ENCODE measurements at regions not wholly inside any gene's neighbourhood (a gene's known extent, or its start where the extent isn't known, plus 50 kb on each side); places are given as distances from the start of the nearest gene placed in this dataset.

- TF ChIP-seq, protein P1, sequence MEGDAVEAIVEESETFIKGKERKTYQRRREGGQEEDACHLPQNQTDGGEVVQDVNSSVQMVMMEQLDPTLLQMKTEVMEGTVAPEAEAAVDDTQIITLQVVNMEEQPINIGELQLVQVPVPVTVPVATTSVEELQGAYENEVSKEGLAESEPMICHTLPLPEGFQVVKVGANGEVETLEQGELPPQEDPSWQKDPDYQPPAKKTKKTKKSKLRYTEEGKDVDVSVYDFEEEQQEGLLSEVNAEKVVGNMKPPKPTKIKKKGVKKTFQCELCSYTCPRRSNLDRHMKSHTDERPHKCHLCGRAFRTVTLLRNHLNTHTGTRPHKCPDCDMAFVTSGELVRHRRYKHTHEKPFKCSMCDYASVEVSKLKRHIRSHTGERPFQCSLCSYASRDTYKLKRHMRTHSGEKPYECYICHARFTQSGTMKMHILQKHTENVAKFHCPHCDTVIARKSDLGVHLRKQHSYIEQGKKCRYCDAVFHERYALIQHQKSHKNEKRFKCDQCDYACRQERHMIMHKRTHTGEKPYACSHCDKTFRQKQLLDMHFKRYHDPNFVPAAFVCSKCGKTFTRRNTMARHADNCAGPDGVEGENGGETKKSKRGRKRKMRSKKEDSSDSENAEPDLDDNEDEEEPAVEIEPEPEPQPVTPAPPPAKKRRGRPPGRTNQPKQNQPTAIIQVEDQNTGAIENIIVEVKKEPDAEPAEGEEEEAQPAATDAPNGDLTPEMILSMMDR (IDR thresholded peaks at IDR 0.05): no peak
- TF ChIP-seq POLR2A (IDR thresholded peaks at IDR 0.05) (no peak), POLR2AphosphoS5 (IDR thresholded peaks at IDR 0.05; ENCODE audit: insufficient read depth in 1 of 2, low read depth in 1 of 2) (no peak)
- no peak overlapping the region for H3K4me3 ChIP-seq
- no peaks in the 10 kb centered on the region for H3K27me3 ChIP-seq
- no peaks in the 10 kb centered on the region for H3K4me1 ChIP-seq
- DNase-seq (ENCODE audit: extremely low spot score in 2 of 2): no peak
- H3K9me3 ChIP-seq: no peaks in the 10 kb centered on the region
- H3K27ac ChIP-seq: no peak overlapping the region
- intact Hi-C loops (cut with DNase I): no loop called here
- no peaks in the 10 kb centered on the region for H3K36me3 ChIP-seq
Measured at GRCh38 chr6:14647357-14647756, 529.8 kb downstream of the CD83 start.

GRCh38 chr6:14652536-14652935, 535.0 kb downstream of the CD83 start:
- TF ChIP-seq POLR2A (IDR thresholded peaks at IDR 0.05) (no peak), POLR2AphosphoS5 (IDR thresholded peaks at IDR 0.05; ENCODE audit: insufficient read depth in 1 of 2, low read depth in 1 of 2) (no peak)
- TF ChIP-seq, protein P1 (IDR thresholded peaks at IDR 0.05): no peak
- DNase-seq (ENCODE audit: extremely low spot score in 2 of 2): no peak
- no peak overlapping the region for H3K4me3 ChIP-seq
- intact Hi-C loops (cut with DNase I): no loop called here
- no peaks in the 10 kb centered on the region for H3K27me3 ChIP-seq
- H3K4me1 ChIP-seq: no peaks in the 10 kb centered on the region
- no peaks in the 10 kb centered on the region for H3K36me3 ChIP-seq
- H3K9me3 ChIP-seq: no peaks in the 10 kb centered on the region
- no peak overlapping the region for H3K27ac ChIP-seq

GRCh38 chr6:14655201-14656061, 537.9 kb downstream of the CD83 start:
- no peak for DNase-seq (ENCODE audit: extremely low spot score in 2 of 2)
- intact Hi-C loops (cut with DNase I): no loop called here
- Histone ChIP-seq H3K9me3 (no peaks in the 10 kb centered on the region), H3K27me3 (no peaks in the 10 kb centered on the region), H3K27ac (no peak overlapping the region), H3K4me1 (no peaks in the 10 kb centered on the region), H3K36me3 (no peaks in the 10 kb centered on the region), H3K4me3 (no peak overlapping the region)
- no peak for TF ChIP-seq POLR2A (IDR thresholded peaks at IDR 0.05)

DNA sequence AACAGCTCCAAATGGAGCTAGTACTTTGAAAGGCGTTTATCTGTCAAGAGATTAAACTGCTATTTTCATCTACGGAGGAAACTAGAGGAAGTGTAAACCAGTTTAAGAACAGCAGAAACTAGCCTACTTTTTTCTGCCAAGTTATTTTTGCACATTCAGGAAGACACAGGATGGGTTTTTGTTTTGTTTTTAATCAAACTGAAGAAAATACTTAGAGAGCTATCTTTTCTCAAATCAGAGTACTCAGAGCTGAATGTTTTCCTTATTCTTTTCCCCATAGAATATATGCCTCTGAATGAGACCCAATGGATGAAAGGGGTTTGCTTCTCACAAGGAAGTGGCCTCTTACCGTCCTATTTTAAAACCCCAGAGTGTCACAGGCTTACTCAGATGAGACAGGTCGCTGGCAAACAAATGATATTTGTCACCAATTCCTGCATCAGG, 538.5 kb downstream of the CD83 start:
- H3K9me3 ChIP-seq: no peaks in the 10 kb centered on the region
- H3K27me3 ChIP-seq: no peaks in the 10 kb centered on the region
- no peaks in the 10 kb centered on the region for H3K4me1 ChIP-seq
- DNase-seq (ENCODE audit: extremely low spot score in 2 of 2): no peak
- H3K4me3 ChIP-seq: no peak overlapping the region
- H3K27ac ChIP-seq: no peak overlapping the region
- TF ChIP-seq, protein P1 (IDR thresholded peaks at IDR 0.05): no peak
- TF ChIP-seq POLR2A (IDR thresholded peaks at IDR 0.05) (no peak), POLR2AphosphoS5 (IDR thresholded peaks at IDR 0.05; ENCODE audit: insufficient read depth in 1 of 2, low read depth in 1 of 2) (no peak)
- H3K36me3 ChIP-seq: no peaks in the 10 kb centered on the region
- intact Hi-C loops (cut with DNase I): no loop called here

DNA sequence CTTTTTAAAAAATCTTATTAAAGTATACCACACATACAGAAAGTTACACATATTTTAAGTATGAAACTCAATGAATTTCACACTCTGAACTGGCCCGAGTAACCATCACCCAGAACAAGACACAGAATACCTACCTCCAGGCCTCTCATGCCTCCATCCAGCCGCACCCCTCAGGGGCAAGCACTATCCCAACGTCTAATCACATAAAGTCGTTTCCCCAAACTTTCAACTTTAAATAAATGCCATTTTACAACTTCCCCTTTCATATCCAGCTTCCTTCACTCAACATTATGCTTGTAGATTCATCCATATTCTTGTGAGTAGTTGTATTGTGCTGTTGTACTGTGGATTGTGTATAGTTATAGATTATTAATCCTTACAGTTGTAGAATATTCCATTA, 539.1 kb downstream of the CD83 start:
- TF ChIP-seq POLR2AphosphoS5 (IDR thresholded peaks at IDR 0.05; ENCODE audit: insufficient read depth in 1 of 2, low read depth in 1 of 2) (no peak), POLR2A (IDR thresholded peaks at IDR 0.05) (no peak)
- TF ChIP-seq, protein P1 (IDR thresholded peaks at IDR 0.05): no peak
- no peak overlapping the region for H3K4me3 ChIP-seq
- no peak overlapping the region for H3K27ac ChIP-seq
- no peaks in the 10 kb centered on the region for H3K36me3 ChIP-seq
- DNase-seq (ENCODE audit: extremely low spot score in 2 of 2): no peak
- no peaks in the 10 kb centered on the region for H3K4me1 ChIP-seq
- no peaks in the 10 kb centered on the region for H3K9me3 ChIP-seq
- no peaks in the 10 kb centered on the region for H3K27me3 ChIP-seq
- intact Hi-C loops (cut with DNase I): no loop called here
